NCI-H2227 treated with DMSO at 0.1 percent for 48 hours (cell line): ENCODE measurements at regions not wholly inside any gene's neighbourhood (a gene's known extent, or its start where the extent isn't known, plus 50 kb on each side); places are given as distances from the start of the nearest gene placed in this dataset.
A peak's percentile ranks its signal among the peaks of the same experiment; 100 is the strongest.

Source experiments
- DNase-seq: peaks from one replicate; lab custom pipeline; 2025; lab: John Stamatoyannopoulos, UW

- DNase-seq, result no peak
These were observed 1117.0 kb upstream of the PHF14 start for GRCh38 chr7:9856668-9857067.

- DNase-seq, result no peak
These were observed 1110.1 kb upstream of the PHF14 start for GRCh38 chr7:9863545-9863944.

DNA sequence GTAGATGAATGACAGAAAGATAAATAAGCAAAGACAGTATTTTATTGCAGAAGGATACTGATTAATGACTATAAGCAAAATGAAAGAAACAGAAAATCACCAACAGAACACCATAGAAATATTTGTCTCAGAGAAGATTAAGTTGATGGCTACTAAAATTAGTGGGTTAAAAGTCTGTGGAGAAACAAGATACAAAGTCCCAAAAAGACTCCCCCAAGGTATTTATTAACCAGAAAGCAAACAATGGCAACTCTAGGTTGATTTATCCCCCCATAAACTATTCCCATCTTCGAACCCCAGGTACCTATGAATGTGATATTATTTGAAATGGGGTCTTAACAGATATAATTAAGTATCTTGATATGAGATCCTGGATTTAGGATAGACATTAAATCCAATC lies 1104.5 kb upstream of the PHF14 start:
- no peak for DNase-seq

GRCh38 chr7:9869566-9869965 lies 1104.1 kb upstream of the PHF14 start:
- DNase-seq, result no peak

DNA sequence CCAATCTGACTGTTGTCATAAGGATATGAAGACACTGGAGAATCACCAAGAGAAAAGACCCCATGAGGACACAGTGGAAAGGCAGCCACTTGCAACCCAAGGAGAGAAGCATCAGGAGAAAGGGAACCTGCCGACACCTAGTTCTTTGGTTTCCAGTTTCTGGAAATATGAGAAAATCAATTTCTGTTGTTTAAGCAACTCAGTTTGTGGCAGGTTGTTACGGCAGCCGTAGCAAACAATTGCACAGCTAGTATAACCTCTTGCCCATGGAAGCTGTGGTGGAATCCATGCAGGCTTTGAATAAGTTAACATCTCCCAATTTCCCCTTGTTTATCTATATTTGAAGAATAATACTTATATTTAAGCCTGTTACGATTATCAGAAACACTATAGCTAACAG lies 1103.0 kb upstream of the PHF14 start:
- no peak for DNase-seq

DNA sequence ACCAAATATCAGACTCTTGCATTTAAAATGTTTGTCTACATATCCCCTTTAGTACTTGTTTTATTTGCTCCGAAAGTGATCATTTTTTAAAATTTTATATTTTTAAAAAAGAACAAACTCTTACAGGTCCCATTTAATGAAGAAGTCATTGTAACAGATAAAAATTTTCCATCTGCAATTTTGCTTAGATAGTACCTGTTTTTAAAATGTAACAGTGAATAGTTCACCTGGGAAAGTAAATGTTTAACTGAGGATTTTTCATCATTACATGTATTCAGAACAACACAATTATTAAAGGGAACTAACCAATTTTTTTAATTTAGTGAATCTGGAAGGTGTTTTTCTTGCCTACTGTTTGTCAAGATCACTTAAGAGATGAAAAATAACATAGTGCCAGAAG lies 1099.5 kb upstream of the PHF14 start:
- no peak for DNase-seq

- no peak for DNase-seq
These were observed 1097.6 kb upstream of the PHF14 start for GRCh38 chr7:9876053-9876452.

DNA sequence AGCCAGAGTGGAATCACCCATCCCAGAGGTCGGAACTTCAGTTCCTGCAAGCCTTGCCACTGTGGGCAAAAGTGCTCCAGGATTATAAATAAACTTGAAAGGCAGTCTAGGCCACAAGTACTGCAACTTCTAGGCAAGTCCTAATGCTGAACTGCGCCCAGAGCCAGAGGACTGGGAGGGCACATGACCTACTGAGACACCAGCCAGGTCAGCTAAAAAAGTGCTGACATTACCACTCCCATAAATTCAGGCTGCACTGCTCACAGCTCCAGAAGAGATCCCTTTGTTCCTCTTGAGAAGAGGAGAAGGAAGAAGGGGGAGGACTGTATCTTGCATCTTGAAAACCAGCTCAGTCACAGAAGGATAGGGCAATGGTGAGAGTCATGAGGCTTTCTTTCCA lies 1084.1 kb upstream of the PHF14 start:
- DNase-seq, result no peak

GRCh38 chr7:9890092-9890491 lies 1083.6 kb upstream of the PHF14 start:
- no peak for DNase-seq

DNA sequence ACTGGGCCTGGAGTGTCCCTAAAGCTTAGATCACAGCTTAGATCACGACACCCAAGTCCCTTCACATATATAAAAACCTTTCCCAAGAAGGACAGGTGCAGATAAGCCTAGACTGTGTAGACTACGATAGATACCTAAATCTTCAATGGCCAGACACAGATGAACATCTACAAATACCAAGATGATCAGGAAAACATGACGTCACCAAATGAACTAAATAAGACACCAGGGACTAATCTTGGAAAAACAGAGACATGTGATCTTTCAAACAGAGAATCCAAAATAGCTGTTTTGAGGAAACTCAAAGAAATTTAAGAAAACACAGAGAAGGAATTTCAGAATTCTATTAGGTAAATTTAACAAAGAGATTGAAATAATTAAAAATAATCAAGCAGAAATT lies 1082.6 kb upstream of the PHF14 start:
- DNase-seq, result no peak

DNA sequence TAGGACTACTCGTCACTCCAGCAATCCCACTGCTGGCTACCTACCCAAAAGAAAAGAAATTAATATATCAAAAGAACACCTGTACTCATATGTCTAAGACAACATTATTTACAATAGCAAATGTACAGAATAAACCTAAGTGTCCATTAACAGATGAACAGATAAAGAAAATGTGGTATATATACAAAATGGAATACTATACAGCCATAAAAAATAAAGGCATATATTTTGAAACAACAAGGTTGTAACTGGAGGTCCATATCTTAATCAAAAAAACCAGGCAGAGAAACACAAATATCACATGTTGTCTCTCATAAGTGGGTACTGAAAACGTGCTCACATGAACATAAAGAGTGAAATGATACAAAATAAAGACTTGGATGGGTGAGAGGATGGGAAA lies 1073.3 kb upstream of the PHF14 start:
- DNase-seq, result no peak

- no peak for DNase-seq
These were observed 1052.3 kb upstream of the PHF14 start for GRCh38 chr7:9921326-9921725.

GRCh38 chr7:9937944-9938631 lies 1035.6 kb upstream of the PHF14 start:
- DNase-seq, result no peak

- no peak for DNase-seq
These were observed 1034.5 kb upstream of the PHF14 start for GRCh38 chr7:9939176-9939575.

DNA sequence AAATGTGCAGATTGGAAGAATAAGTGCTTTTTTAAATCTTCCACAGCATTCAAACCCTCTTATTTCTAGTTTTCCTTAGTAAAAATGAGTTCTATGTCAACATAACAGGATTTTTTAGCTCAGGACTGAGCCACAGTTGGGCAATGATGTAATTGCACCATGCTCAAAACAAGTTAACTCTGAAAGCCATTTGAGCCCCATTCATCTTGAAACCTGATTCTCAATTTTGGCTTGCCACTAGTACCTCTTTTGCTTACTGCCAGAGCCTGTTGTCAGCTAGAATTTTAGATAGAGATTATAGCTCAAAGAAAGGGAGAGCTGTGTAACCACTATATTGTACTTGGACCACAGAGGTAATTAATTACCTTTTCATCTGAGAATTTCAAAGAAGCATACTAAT lies 1028.5 kb upstream of the PHF14 start:
- DNase-seq, result no peak

DNA sequence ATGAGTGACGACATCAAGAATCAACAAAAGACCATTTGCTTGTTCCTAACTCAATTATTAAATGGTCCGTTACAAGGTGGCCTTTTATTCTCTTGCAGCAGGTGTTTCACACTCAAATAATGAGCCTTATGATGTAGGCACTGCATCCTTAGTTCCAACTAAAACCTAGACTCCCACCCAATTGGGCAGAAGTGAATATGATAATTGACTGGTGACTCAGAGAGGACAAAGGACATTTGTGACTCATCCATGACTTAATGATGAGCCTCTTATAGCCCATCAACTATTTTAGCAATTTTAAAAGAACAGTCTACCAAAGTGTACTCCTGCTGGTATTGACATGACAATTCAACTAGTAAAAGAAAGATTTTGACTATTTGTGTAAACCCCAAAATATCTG lies 1027.8 kb upstream of the PHF14 start:
- DNase-seq, result peak; percentile 49

- no peak for DNase-seq
These were observed 1018.5 kb upstream of the PHF14 start for GRCh38 chr7:9955138-9955537.

DNA sequence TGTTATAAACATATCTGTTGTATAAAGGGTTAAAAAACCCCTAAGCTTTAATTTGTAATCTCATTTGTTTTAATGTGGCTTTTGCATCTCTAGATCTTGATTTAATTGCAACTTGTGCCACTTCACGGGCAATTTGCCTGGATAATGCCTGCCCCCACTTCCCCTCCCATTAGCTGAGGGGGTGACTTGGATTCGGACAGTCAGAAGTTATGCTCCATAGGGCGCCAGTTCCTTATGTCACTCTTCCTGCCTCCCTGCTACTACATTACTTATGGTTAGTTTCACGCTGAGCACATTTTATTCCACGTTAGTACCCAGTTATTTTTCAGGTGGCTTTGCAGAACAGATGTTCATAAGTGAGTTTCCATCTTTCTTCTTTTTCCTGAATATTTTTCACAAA lies 1015.2 kb upstream of the PHF14 start:
- peak; percentile 12 for DNase-seq

DNA sequence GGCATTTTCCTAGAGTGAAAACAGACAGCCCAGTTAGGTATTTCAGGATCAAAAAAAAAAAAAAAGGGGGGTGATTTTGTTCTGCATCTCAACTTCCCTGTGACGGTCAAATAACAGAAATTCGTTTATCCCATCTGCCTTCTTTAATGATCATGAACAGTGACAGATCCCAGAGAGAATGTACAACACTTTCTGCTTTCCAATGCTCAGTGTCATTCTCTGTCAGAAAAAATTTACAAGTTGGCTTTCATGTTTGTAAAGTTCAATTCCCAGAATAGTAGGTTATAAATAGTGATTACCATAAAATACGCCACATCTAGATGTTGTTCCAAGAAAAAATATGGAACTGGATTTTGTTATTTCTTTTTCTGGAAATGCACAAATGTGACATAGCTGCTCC lies 1013.2 kb upstream of the PHF14 start:
- DNase-seq, result no peak

- DNase-seq, result no peak
These were observed 1012.3 kb upstream of the PHF14 start for GRCh38 chr7:9961161-9961922.

GRCh38 chr7:9962742-9963141 lies 1010.9 kb upstream of the PHF14 start:
- no peak for DNase-seq

- no peak for DNase-seq
These were observed 995.3 kb upstream of the PHF14 start for GRCh38 chr7:9978106-9979064.
